SKM-1 (cell line): ENCODE measurements at regions not wholly inside any gene's neighbourhood (a gene's known extent, or its start where the extent isn't known, plus 50 kb on each side); places are given as distances from the start of the nearest gene placed in this dataset.
"Not testable (repeated sequence)": the region's sequence is repeated elsewhere in the genome, so short reads cannot be mapped to it uniquely, and the experiment has no call there.

ENCODE experiments used
- DNase-seq: peaks from one replicate; lab custom pipeline; 2025; ENCODE audit not compliant: unreplicated experiment; lab: John Stamatoyannopoulos, UW

- no peak for DNase-seq
Measured at GRCh38 chr1:199931666-199932377, 95.7 kb upstream of the NR5A2 start.

GRCh38 chr1:199932462-199932861 is 95.0 kb upstream of the NR5A2 start:
- no peak for DNase-seq

GRCh38 chr1:199936441-199936840 is 91.1 kb upstream of the NR5A2 start:
- DNase-seq = no peak

DNA sequence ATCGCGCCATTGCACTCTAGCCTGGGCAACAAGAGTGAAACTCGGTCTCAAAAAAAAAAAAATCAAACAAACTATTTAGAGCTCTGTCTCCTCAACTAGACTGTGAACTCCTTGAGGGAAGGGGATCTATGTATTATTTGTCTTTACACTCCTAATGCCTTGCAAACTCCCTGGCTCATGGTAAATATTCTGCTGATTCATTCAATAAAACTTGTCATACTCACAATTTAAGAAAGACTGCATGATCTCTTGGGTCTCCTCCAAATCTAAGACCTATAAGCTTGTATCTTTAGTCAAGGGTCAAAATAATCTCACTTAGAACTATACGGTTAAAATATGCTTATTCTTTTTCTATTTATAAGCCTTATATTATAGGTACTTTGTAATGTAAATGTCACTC is 90.3 kb upstream of the NR5A2 start:
- no peak for DNase-seq

GRCh38 chr1:199937661-199938060 is 89.8 kb upstream of the NR5A2 start:
- DNase-seq = no peak

- no peak for DNase-seq
Measured at GRCh38 chr1:199944986-199945385, 82.5 kb upstream of the NR5A2 start.

DNA sequence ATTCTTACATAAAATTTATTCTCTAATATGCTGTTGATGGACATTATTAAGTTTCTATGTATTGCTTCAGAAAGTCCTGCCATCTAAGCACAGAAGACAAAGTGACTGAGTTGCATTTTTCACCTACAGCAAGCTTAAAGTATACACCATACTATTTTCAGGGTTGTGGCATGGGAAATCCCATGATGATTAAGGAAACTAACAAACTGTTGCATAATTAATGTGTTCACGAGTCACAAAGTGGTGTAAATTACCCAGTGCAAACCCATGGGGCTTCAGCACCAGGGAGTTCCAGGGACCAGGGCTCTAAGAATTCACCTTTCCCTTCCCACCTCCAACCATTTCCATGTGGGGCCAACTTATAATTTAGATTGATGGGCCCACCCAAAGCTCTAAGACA is 81.9 kb upstream of the NR5A2 start:
- no peak for DNase-seq

DNA sequence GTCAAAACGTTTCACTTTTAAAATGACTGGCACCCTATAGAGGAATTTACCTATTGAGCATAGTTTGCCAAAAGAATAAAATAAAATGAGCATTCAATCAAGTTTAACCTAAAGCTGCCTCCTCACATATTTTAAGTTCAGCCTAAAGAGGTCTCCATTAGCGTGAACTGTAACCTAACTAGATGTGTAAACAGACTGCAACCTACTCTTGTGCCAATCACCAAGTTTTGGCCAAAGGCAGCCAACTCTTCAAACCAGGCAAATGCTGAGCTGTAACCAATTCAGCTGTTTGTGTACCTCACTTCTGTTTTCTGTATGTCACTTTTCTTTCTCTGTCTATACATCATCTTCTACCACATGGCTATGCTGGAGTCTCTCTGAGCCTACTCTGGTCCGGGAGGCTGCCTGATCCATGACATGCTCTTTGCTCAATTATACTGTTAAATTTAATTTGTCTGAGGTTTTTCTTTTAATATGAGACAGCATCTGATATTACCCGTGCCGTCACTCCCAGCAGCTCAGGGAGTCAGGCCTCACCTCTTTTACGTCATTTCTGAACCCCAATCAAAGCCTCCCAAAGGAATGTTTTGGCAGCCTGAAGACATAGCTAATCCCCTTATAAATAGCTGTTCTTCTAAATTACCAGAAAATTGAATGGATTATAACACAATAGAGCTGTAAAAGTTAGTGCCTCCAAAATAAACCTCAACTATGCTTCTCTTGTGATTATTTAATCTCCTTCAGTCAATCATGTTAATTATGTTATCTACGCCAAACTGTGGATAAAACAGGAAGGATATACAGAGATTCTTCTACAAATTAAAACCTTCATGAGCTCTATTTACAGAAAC is 81.0 kb upstream of the NR5A2 start:
- no peak for DNase-seq

GRCh38 chr1:199948587-199949280 is 78.8 kb upstream of the NR5A2 start:
- no peak for DNase-seq

- not testable (repeated sequence) for DNase-seq
Measured at GRCh38 chr1:199951005-199951404, 76.5 kb upstream of the NR5A2 start.

DNA sequence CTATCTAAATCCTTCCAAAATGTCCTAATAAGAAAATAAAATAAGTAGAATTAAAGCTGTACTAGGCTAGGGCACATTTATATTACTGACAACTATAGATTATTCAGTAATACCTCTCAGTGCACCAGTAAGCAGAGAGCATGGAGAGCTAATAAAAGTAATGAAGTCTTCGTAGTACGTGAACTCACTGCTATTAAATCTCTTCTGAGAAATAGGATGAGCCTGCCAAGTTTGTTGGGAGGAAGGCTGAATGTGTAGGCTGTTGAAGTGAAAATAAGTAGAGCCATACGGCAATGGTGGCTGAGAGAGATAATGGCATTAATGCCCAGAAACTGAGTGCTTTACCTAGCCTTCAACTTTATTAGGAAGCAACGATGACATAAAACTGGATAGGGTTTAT is 73.9 kb upstream of the NR5A2 start:
- no peak for DNase-seq

DNA sequence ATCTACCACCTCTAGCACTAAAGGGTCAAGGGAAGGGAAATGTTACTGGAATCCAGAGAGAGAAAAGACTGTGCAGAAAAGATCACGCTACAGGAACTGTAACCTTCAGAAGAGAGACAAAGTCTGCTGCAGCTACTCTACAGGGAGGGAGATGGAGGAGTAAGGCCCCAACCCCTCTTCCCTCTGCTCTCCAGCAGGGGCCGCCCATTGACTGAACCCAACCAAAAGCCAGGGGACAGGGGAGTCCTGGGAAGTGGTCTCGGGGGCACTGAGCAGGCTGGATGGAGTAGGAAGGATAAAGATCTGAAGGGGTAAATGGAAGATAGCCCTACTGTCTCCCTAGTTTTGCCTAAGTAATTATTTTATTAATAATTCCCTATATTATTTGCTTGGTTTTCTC is 72.8 kb upstream of the NR5A2 start:
- DNase-seq = no peak

- DNase-seq = no peak
Measured at GRCh38 chr1:199955235-199955634, 72.3 kb upstream of the NR5A2 start.

- DNase-seq = no peak
Measured at GRCh38 chr1:199956005-199956404, 71.5 kb upstream of the NR5A2 start.

DNA sequence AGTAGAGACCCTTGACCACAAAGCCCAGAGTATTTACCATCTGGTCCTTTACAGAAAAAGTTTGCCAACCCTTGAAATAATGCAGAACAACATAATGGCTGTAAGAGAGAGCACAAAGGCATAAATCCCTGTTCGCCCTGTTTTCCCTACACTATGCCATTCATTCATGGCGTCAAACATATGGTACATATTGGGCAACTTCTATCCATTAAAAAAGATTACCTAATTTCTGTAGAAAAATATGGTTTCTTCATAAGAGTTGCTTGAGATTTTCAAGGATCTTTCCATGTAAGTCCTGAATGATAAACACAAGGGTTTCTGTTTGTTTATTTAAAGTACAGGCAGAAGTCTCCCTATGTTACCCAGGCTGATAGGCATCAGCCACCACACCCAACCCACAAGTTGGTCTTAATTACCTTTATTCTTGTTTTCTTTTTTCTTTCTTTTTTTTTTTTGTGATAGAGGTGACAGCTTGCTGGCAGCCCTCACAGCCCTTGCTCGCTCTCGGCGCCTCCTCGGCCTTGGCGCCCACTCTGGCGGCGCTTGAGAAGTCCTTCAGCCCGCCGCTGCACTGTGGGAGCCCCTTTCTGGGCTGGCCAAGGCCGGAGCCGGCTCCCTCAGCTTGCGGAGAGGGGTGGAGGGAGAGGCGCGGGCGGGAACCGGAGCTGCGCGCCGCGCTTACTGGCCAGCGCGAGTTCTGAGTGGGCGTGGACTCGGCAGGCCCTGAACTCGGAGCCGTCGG is 68.3 kb upstream of the NR5A2 start:
- no peak for DNase-seq

- no peak for DNase-seq
Measured at GRCh38 chr1:199959775-199960110, 67.8 kb upstream of the NR5A2 start.

- no peak for DNase-seq
Measured at GRCh38 chr1:199970125-199970524, 57.4 kb upstream of the NR5A2 start.

DNA sequence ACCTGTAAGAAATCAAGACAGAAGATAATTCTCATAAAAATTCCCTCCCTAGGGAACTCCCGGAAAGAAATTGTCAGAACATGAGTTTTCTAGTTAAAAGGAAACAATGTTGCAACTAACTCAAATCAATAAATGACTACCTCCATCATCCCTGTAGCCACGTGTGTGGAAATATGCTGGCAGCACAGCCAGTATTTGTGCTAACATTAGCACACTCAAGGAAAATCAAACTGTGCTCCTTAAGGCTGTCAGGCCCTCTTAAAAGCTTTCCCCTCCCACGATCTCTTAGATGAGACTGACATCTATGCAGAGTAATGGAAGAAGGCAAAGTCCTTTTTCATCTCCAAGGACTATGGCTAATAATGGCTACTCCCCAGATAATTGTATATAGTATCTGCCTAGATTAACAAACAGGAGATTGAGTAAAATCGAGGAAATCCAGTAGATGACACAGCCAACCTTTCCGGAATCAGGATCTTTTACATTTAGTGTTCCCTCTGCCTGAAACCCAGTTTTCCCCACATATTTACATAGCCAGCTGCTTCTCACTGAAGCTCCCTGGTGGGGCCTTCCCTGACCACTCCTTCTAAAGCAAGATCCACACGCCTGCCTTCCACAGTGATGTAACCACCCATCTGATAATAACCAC is 50.9 kb upstream of the NR5A2 start:
- peak; percentile 25 for DNase-seq
